Thoracic aorta (tissue), 2 donors: ENCODE measurements at regions not wholly inside any gene's neighbourhood (a gene's known extent, or its start where the extent isn't known, plus 50 kb on each side); places are given as distances from the start of the nearest gene placed in this dataset.
A peak's percentile ranks its signal among the peaks of the same experiment; 100 is the strongest.

Experiments
- ATAC-seq: fragments of 150-250 bp; one replicate; pipeline ENCODE4 v1.8.0; 2017; ENCODE audit warnings: low read depth; ENCODE audit not compliant: insufficient number of reproducible peaks, low FRiP score
- DNase-seq: peaks from one replicate; pipeline ENCODE4 v3.0.0-alpha.2; 2020; ENCODE audit warnings: low spot score
- H3K27ac ChIP-seq, 2 donors: fragments of 200-600 bp; sonication (generic); 1 replicate in 1 of 2; 2 replicates in 1 of 2; pipeline ENCODE4 v1.5.1; 2016; ENCODE audit warnings: mild to moderate bottlenecking in 2 of 2, moderate library complexity in 2 of 2
- H3K27me3 ChIP-seq: fragments of 200-600 bp; sonication (generic); replicated peaks from 2 replicates; pipeline ENCODE4 v1.6.0; 2016; ENCODE audit warnings: mild to moderate bottlenecking; ENCODE audit not compliant: insufficient read depth
- H3K36me3 ChIP-seq: fragments of 200-600 bp; sonication (generic); one replicate; pipeline ENCODE4 v1.5.1; 2016
- H3K4me1 ChIP-seq, 2 donors: fragments of 200-600 bp; sonication (generic); 1 replicate in 1 of 2; 2 replicates in 1 of 2; pipeline versions ENCODE4 v1.5.1 to v1.6.0; 2016; ENCODE audit warnings: low read depth in 2 of 2, mild to moderate bottlenecking in 1 of 2; ENCODE audit not compliant: control insufficient read depth in 1 of 2
- H3K4me3 ChIP-seq: fragments of 200-600 bp; sonication (generic); 2 replicates; pipeline ENCODE4 v1.5.1; 2016; ENCODE audit warnings: mild to moderate bottlenecking
- H3K9me3 ChIP-seq: fragments of 200-600 bp; sonication (generic); 2 replicates; pipeline ENCODE4 v1.5.1; 2016
- CTCF ChIP-seq: fragments of 200-600 bp; sonication (generic); IDR thresholded peaks from one replicate; pipeline ENCODE4 v1.5.1; 2019; ENCODE audit warnings: antibody characterized with exemption

- no peak for DNase-seq
- Histone ChIP-seq H3K36me3 (no peaks in the 10 kb centered on the region), H3K4me3 (no peak overlapping the region), H3K27ac (peak overlapping the region; percentile 39 to 57), H3K9me3 (no peaks in the 10 kb centered on the region), H3K4me1 (peaks cover 8 to 36% of the 10 kb centered on the region in 2 donors), H3K27me3 (no peaks in the 10 kb centered on the region)
- TF ChIP-seq CTCF, result no peak
- ATAC-seq, result no peak
Measured at GRCh38 chr18:25454270-25454659, 102.3 kb upstream of the ZNF521 start.

DNA sequence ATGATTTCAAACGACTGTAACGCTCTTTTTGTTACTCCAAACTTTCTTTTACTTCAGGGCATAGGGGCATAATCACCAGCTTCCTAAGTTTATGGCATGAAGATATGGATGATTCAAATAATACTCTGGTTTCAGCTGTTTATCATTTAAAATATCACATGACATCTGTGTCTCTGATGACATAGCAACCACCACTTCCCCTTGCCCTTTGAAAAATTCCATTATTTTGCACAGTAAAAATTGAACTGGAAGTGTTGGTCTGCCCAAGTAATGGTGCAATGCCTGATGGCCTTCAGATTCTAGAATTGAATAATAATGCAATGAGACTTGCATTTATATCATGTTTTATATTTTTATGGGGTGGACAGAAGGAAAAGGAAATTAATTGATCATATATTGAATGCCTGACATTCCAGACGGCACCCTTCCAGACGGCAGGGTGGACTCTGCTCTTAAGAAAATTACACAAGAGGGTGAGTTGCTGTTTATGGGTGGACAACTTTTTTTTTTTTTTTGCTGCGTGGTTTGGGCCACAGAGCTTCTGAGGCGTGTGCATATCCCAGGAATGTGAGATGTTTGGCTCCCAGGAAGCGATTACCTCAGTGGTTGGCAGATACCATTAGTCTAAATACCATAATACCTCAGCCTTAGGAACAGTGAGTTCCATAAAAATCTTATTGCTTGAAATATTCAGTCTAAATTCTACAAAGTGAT lies 101.7 kb upstream of the ZNF521 start:
- DNase-seq (no peak), ATAC-seq (peak; percentile 65)
- no peaks in the 10 kb centered on the region for H3K36me3 ChIP-seq
- no peaks in the 10 kb centered on the region for H3K27me3 ChIP-seq
- peak overlapping the region; percentile 39 to 57 for H3K27ac ChIP-seq
- H3K9me3 ChIP-seq, result no peaks in the 10 kb centered on the region
- H3K4me1 ChIP-seq, result peaks cover 8 to 42% of the 10 kb centered on the region in 2 donors
- H3K4me3 ChIP-seq, result no peak overlapping the region
- TF ChIP-seq CTCF, result no peak

DNA sequence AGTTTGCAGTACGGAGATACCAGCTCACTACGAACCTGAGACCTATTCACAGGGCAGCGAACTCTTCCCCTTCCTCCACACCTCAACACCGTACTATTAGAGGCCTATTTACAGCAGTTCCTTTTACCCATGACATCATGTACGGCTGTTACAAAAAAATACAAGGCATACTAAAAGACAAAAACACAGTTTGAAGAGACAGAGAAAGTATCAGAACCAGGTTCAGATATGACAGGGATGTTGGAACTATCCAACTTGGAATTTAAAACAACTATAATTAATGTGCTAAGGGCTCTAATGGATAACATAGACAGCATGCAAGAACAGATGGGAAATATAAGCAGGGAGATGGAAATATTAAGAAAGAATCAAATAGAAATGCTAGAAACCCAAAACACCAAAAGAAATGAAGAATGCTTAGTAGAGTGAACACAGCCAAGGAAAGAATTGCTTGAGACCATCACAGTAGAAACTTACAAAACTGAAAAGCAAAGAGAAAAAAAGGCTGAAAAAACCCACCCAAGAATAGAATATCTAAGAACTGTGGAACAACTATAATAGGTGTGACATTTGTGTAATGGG lies 99.2 kb upstream of the ZNF521 start:
- Histone ChIP-seq H3K4me3 (no peak overlapping the region), H3K4me1 (peaks cover 8 to 39% of the 10 kb centered on the region in 2 donors), H3K9me3 (no peaks in the 10 kb centered on the region), H3K36me3 (no peaks in the 10 kb centered on the region), H3K27me3 (no peaks in the 10 kb centered on the region), H3K27ac (no peak overlapping the region)
- ATAC-seq, result no peak
- no peak for TF ChIP-seq CTCF
- DNase-seq, result no peak

- peak overlapping the region; percentile 18 to 20 for H3K27ac ChIP-seq
- no peak for ATAC-seq
- TF ChIP-seq CTCF, result no peak
- no peaks in the 10 kb centered on the region for H3K9me3 ChIP-seq
- no peak for DNase-seq
- H3K27me3 ChIP-seq, result no peaks in the 10 kb centered on the region
- no peak overlapping the region for H3K4me3 ChIP-seq
- H3K36me3 ChIP-seq, result no peaks in the 10 kb centered on the region
- peaks cover 2 to 19% of the 10 kb centered on the region in 2 donors for H3K4me1 ChIP-seq
Measured at GRCh38 chr18:25449046-25449445, 97.1 kb upstream of the ZNF521 start.

- Histone ChIP-seq H3K9me3 (no peaks in the 10 kb centered on the region), H3K27me3 (no peaks in the 10 kb centered on the region), H3K4me1 (peaks cover 2 to 14% of the 10 kb centered on the region in 2 donors), H3K36me3 (no peaks in the 10 kb centered on the region), H3K27ac (no peak overlapping the region), H3K4me3 (no peak overlapping the region)
- DNase-seq (no peak), ATAC-seq (no peak)
- TF ChIP-seq CTCF, result no peak
Measured at GRCh38 chr18:25446972-25447371, 95.0 kb upstream of the ZNF521 start.
